HepG2 (cell line): ENCODE measurements at regions not wholly inside any gene's neighbourhood (a gene's known extent, or its start where the extent isn't known, plus 50 kb on each side); places are given as distances from the start of the nearest gene placed in this dataset.

Experiments
- AGO2 ChIP-seq: fragments of 200-400 bp; formaldehyde crosslinking; optimal IDR thresholded peaks from 2 replicates; pipeline ENCODE3; 2017; ENCODE audit warnings: mild to moderate bottlenecking, low read depth, low read length, moderate library complexity
- GABPB1 ChIP-seq: IDR thresholded peaks from 2 replicates; pipeline ENCODE4 v1.6.1; 2016; ENCODE audit warnings: mild to moderate bottlenecking, missing genetic modification reagents, moderate library complexity, missing compliant biosample characterization
- GZF1 ChIP-seq: sonication (generic); formaldehyde crosslinking; IDR thresholded peaks from 2 replicates; pipeline ENCODE4 v1.5.1; 2020; ENCODE audit warnings: mild to moderate bottlenecking, missing genetic modification reagents
- IKZF5 ChIP-seq: IDR thresholded peaks from 2 replicates; pipeline ENCODE4 v1.6.1; 2018; ENCODE audit warnings: missing genetic modification reagents, mild to moderate bottlenecking, missing compliant biosample characterization
- KDM6A ChIP-seq: IDR thresholded peaks from 2 replicates; pipeline ENCODE4 v1.6.1; 2016; ENCODE audit warnings: low read depth
- KLF13 ChIP-seq: sonication (generic); formaldehyde crosslinking; IDR thresholded peaks from 2 replicates; pipeline ENCODE4 v1.4.0; 2020; ENCODE audit warnings: mild to moderate bottlenecking, missing genetic modification reagents
- MEIS1 ChIP-seq: sonication (generic); formaldehyde crosslinking; IDR thresholded peaks from 2 replicates; pipeline ENCODE4 v1.9.0; 2021; ENCODE audit warnings: mild to moderate bottlenecking, missing genetic modification reagents, moderate library complexity, borderline replicate concordance
- NFATC3 ChIP-seq: sonication (generic); formaldehyde crosslinking; IDR thresholded peaks from 2 replicates; pipeline ENCODE4 v1.5.1; 2020; ENCODE audit warnings: mild to moderate bottlenecking, missing genetic modification reagents
- SMAD3 ChIP-seq: sonication (generic); formaldehyde crosslinking; IDR thresholded peaks from 2 replicates; pipeline ENCODE4 v1.4.0; 2020; ENCODE audit warnings: missing genetic modification reagents
- TAF1 ChIP-seq: sonication (generic); formaldehyde crosslinking; IDR thresholded peaks from 2 replicates; pipeline ENCODE4 v1.4.0; 2020; ENCODE audit warnings: missing genetic modification reagents
- TFDP1 ChIP-seq: IDR thresholded peaks from 2 replicates; pipeline ENCODE4 v1.6.1; 2016; ENCODE audit warnings: missing compliant biosample characterization, missing genetic modification reagents, borderline replicate concordance
- THAP8 ChIP-seq: sonication (generic); formaldehyde crosslinking; IDR thresholded peaks from 2 replicates; pipeline ENCODE4 v1.5.1; 2020; ENCODE audit warnings: missing genetic modification reagents, mild to moderate bottlenecking, borderline replicate concordance
- ZBED4 ChIP-seq: sonication (generic); formaldehyde crosslinking; IDR thresholded peaks from 2 replicates; pipeline ENCODE4 v1.4.0; 2020; ENCODE audit warnings: missing genetic modification reagents, borderline replicate concordance
- ZBTB25 ChIP-seq: IDR thresholded peaks from 2 replicates; pipeline ENCODE4 v1.6.1; 2018; ENCODE audit warnings: missing genetic modification reagents
- ZKSCAN1 ChIP-seq: fragments of 150-350 bp; IDR thresholded peaks from 2 replicates; pipeline ENCODE4 v1.6.1; 2014; ENCODE audit warnings: low read length
- ZNF225 ChIP-seq: sonication (generic); formaldehyde crosslinking; IDR thresholded peaks from 2 replicates; pipeline ENCODE4 v1.4.0; 2020; ENCODE audit warnings: mild to moderate bottlenecking, missing genetic modification reagents
- ZNF329 ChIP-seq: sonication (generic); formaldehyde crosslinking; IDR thresholded peaks from 2 replicates; pipeline ENCODE4 v1.9.0; 2021; ENCODE audit warnings: low read depth, mild to moderate bottlenecking, missing genetic modification reagents
- ZNF431 ChIP-seq: sonication (generic); formaldehyde crosslinking; IDR thresholded peaks from 2 replicates; pipeline ENCODE4 v1.9.0; 2022; ENCODE audit warnings: missing genetic modification reagents, low read depth, mild to moderate bottlenecking, borderline replicate concordance
- ZNF616 ChIP-seq: sonication (generic); formaldehyde crosslinking; IDR thresholded peaks from 2 replicates; pipeline ENCODE4 v1.5.0; 2020; ENCODE audit warnings: low read depth, mild to moderate bottlenecking, missing genetic modification reagents

GRCh38 chr6:92364948-92365541 is 1054.3 kb downstream of the EPHA7 start (continued):
- TF ChIP-seq ZKSCAN1: no peak
- no peak for TF ChIP-seq GABPB1 (CRISPR knock-in tag)
- no peak for TF ChIP-seq ZNF225 (CRISPR knock-in tag)
- no peak for TF ChIP-seq ZBTB25
- TF ChIP-seq ZNF431: no peak
- TF ChIP-seq AGO2: no peak
- no peak for TF ChIP-seq TAF1 (CRISPR knock-in tag)
- TF ChIP-seq SMAD3 (CRISPR knock-in tag): peak; percentile 61
- TF ChIP-seq KDM6A (CRISPR knock-in tag): peak; percentile 83; the same call in 1 of the 2 replicates
- TF ChIP-seq KLF13 (CRISPR knock-in tag): no peak
- no peak for TF ChIP-seq IKZF5 (CRISPR knock-in tag)
- TF ChIP-seq TFDP1 (CRISPR knock-in tag): no peak
- TF ChIP-seq ZNF329: no peak
- TF ChIP-seq MEIS1 (CRISPR knock-in tag): 0 out of 2 replicates have a peak, but pooled peaks have one; percentile 55
- TF ChIP-seq ZBED4: no peak
- no peak for TF ChIP-seq THAP8
- TF ChIP-seq GZF1 (CRISPR knock-in tag): no peak
- no peak for TF ChIP-seq ZNF616 (CRISPR knock-in tag)
- TF ChIP-seq NFATC3: no peak
